H9 (cell line): ENCODE measurements at regions not wholly inside any gene's neighbourhood (a gene's known extent, or its start where the extent isn't known, plus 50 kb on each side); places are given as distances from the start of the nearest gene placed in this dataset.
A peak's percentile ranks its signal among the peaks of the same experiment; 100 is the strongest.

Experiments used
- DNase-seq: peaks from one replicate; pipeline ENCODE4 v3.0.0-alpha.2; 2017
- H2AFZ ChIP-seq: one replicate; pipeline ENCODE4 v1.6.1; 2013; ENCODE audit warnings: mild to moderate bottlenecking, low read length, control low read depth, moderate library complexity
- H2AK5ac ChIP-seq: 2 replicates; pipeline ENCODE4 v1.6.1; 2013; ENCODE audit warnings: low read length, control low read depth, mixed read lengths; ENCODE audit not compliant: insufficient read length
- H2BK120ac ChIP-seq: one replicate; pipeline ENCODE4 v1.6.1; 2013; ENCODE audit warnings: low read depth, mild to moderate bottlenecking, low read length, control low read depth, inconsistent platforms; ENCODE audit not compliant: poor library complexity, severe bottlenecking
- H2BK12ac ChIP-seq: 2 replicates; pipeline ENCODE4 v1.6.1; 2013; ENCODE audit warnings: low read length, control low read depth, mixed read lengths, low read depth; ENCODE audit not compliant: insufficient read length
- H2BK15ac ChIP-seq: 2 replicates; pipeline ENCODE4 v1.6.1; 2013; ENCODE audit warnings: low read depth, low read length, control low read depth
- H2BK20ac ChIP-seq: one replicate; pipeline ENCODE4 v1.6.1; 2013; ENCODE audit warnings: low read depth, mild to moderate bottlenecking, low read length, control low read depth, inconsistent platforms; ENCODE audit not compliant: poor library complexity, severe bottlenecking
- H2BK5ac ChIP-seq: 2 replicates; pipeline ENCODE4 v1.6.1; 2013; ENCODE audit warnings: low read length, control low read depth, mixed read lengths; ENCODE audit not compliant: insufficient read length
- H3K14ac ChIP-seq: 2 replicates; pipeline ENCODE4 v1.6.1; 2013; ENCODE audit warnings: low read length, control low read depth; ENCODE audit not compliant: insufficient read depth
- H3K18ac ChIP-seq: 2 replicates; pipeline ENCODE4 v1.6.1; 2013; ENCODE audit warnings: low read depth, mild to moderate bottlenecking, mixed read lengths, low read length, control low read depth; ENCODE audit not compliant: insufficient read length
- H3K23ac ChIP-seq: 2 replicates; pipeline ENCODE4 v1.6.1; 2013; ENCODE audit warnings: low read length, control low read depth, mixed read lengths, low read depth; ENCODE audit not compliant: insufficient read length
- H3K23me2 ChIP-seq: 2 replicates; pipeline ENCODE4 v1.6.1; 2013; ENCODE audit warnings: low read depth, mild to moderate bottlenecking, mixed read lengths, low read length, control low read depth; ENCODE audit not compliant: insufficient read length, poor library complexity, severe bottlenecking
- H3K27ac ChIP-seq: 2 replicates; pipeline ENCODE4 v1.5.1; 2013; ENCODE audit warnings: low read length, control low read depth, mixed read lengths, low read depth; ENCODE audit not compliant: insufficient read length
- H3K27me3 ChIP-seq: 2 replicates; pipeline ENCODE4 v1.6.1; 2013; ENCODE audit warnings: low read length, control low read depth, inconsistent platforms; ENCODE audit not compliant: insufficient read depth
- H3K4ac ChIP-seq: 2 replicates; pipeline ENCODE4 v1.6.1; 2013; ENCODE audit warnings: low read depth, mild to moderate bottlenecking, control low read depth, inconsistent platforms, low read length, moderate library complexity
- H3K4me1 ChIP-seq: 2 replicates; pipeline ENCODE4 v1.6.1; 2013; ENCODE audit warnings: low read length, control low read depth, inconsistent platforms; ENCODE audit not compliant: insufficient read depth
- H3K4me2 ChIP-seq: 2 replicates; pipeline ENCODE4 v1.6.1; 2013; ENCODE audit warnings: low read length, control low read depth, mixed read lengths; ENCODE audit not compliant: insufficient read length, insufficient read depth
- H3K56ac ChIP-seq: 2 replicates; pipeline ENCODE4 v1.6.1; 2013; ENCODE audit warnings: low read depth, mild to moderate bottlenecking, mixed read lengths, low read length, control low read depth; ENCODE audit not compliant: insufficient read length
- H3K79me1 ChIP-seq: 2 replicates; pipeline ENCODE4 v1.6.1; 2013; ENCODE audit warnings: low read depth, mild to moderate bottlenecking, moderate library complexity, low read length, control low read depth, inconsistent platforms; ENCODE audit not compliant: insufficient read depth, poor library complexity, severe bottlenecking
- H3K79me2 ChIP-seq: 2 replicates; pipeline ENCODE4 v1.6.1; 2013; ENCODE audit warnings: low read length, control low read depth, inconsistent platforms; ENCODE audit not compliant: insufficient read depth
- H3K9ac ChIP-seq: 2 replicates; pipeline ENCODE4 v1.6.1; 2013; ENCODE audit warnings: low read length, control low read depth, mixed read lengths; ENCODE audit not compliant: insufficient read length; ENCODE audit errors: extremely low read depth
- H3K9me3 ChIP-seq: one replicate; pipeline ENCODE4 v1.6.1; 2013; ENCODE audit warnings: low read depth, low read length, inconsistent platforms; ENCODE audit not compliant: control insufficient read depth
- H3T11ph ChIP-seq: one replicate; pipeline ENCODE4 v1.6.1; 2013; ENCODE audit warnings: mild to moderate bottlenecking, low read length, control low read depth, inconsistent platforms
- H4K20me1 ChIP-seq: one replicate; pipeline ENCODE4 v1.6.1; 2013; ENCODE audit not compliant: control insufficient read depth, insufficient read length, insufficient read depth
- H4K5ac ChIP-seq: 2 replicates; pipeline ENCODE4 v1.6.1; 2013; ENCODE audit warnings: low read depth, mild to moderate bottlenecking, mixed read lengths, low read length, control low read depth; ENCODE audit not compliant: insufficient read length
- H4K8ac ChIP-seq: replicated peaks from 2 replicates; pipeline ENCODE4 v1.6.1; 2013; ENCODE audit warnings: low read length, control low read depth, mixed read lengths, low read depth; ENCODE audit not compliant: insufficient read length
- H4K91ac ChIP-seq: 2 replicates; pipeline ENCODE4 v1.6.1; 2013; ENCODE audit warnings: low read depth, mild to moderate bottlenecking, moderate library complexity, mixed read lengths, low read length, control low read depth; ENCODE audit not compliant: insufficient read length
- H3K27ac Mint-ChIP-seq, 3 experiments: 2 replicates in 2 of 3; 3 replicates in 1 of 3; pipeline ENCODE4 v1.8.0; 2020 to 2021; ENCODE audit warnings: mixed read lengths in 3 of 3, mild to moderate bottlenecking in 1 of 3, moderate library complexity in 1 of 3
- H3K27me3 Mint-ChIP-seq: 2 replicates; pipeline ENCODE4 v1.8.0; 2021; ENCODE audit warnings: low read depth, mild to moderate bottlenecking, moderate library complexity, mixed read lengths
- H3K36me3 Mint-ChIP-seq, 3 experiments: 2 replicates in 2 of 3; 3 replicates in 1 of 3; pipeline ENCODE4 v1.8.0; 2020 to 2021; ENCODE audit warnings: low read depth in 3 of 3, mixed read lengths in 3 of 3; ENCODE audit not compliant: insufficient read depth in 1 of 3
- H3K4me1 Mint-ChIP-seq, 2 experiments: 2 replicates each; pipeline ENCODE4 v1.8.0; 2020; ENCODE audit warnings: mixed read lengths in 2 of 2
- H3K4me3 Mint-ChIP-seq, 2 experiments: 2 replicates in 1 of 2; 3 replicates in 1 of 2; pipeline ENCODE4 v1.8.0; 2020 to 2021; ENCODE audit warnings: mild to moderate bottlenecking in 2 of 2, mixed read lengths in 2 of 2, moderate library complexity in 1 of 2
- H3K9me3 Mint-ChIP-seq, 2 experiments: 2 replicates in 1 of 2; 3 replicates in 1 of 2; pipeline ENCODE4 v1.8.0; 2020; ENCODE audit warnings: mild to moderate bottlenecking in 2 of 2, mixed read lengths in 2 of 2, moderate library complexity in 1 of 2
- CTCF ChIP-seq: fragments of 200-600 bp; sonication (generic); conservative IDR thresholded peaks from 3 replicates; pipeline ENCODE4 v1.8.0; 2021; ENCODE audit warnings: antibody characterized with exemption, mild to moderate bottlenecking
- WGBS: extraction: QIAGEN DNeasy Blood & Tissue Kit; methylation state at CpG from one replicate; pipeline ENCODE4 v1.1.7; 2013; ENCODE audit warnings: missing lambda C conversion rate, low lambda C conversion rate, mixed read lengths; ENCODE audit not compliant: insufficient read length; ENCODE audit errors: extremely low coverage; 5-methylcytosine and 5-hydroxymethylcytosine counted together

- Histone ChIP-seq H3K23ac (no peak overlapping the region), H3K79me1 (no peaks in the 10 kb centered on the region), H3K18ac (no peak overlapping the region), H4K91ac (no peak overlapping the region), H3K56ac (no peak overlapping the region), H3K23me2 (no peaks in the 10 kb centered on the region), H4K20me1 (no peaks in the 10 kb centered on the region), H2BK12ac (no peak overlapping the region), H3K9ac (no peak overlapping the region), H3K27me3 (no peaks in the 10 kb centered on the region), H4K5ac (no peak overlapping the region), H3K4me1 (no peaks in the 10 kb centered on the region), H2AK5ac (no peak overlapping the region), H2AFZ (no peak overlapping the region), H3K14ac (no peak overlapping the region), H4K8ac (no peak overlapping the region), H3T11ph (no peak overlapping the region), H2BK5ac (no peak overlapping the region), H2BK120ac (no peak overlapping the region), H3K27ac (no peak overlapping the region), H2BK15ac (no peak overlapping the region), H3K4ac (no peak overlapping the region), H3K9me3 (no peaks in the 10 kb centered on the region), H3K79me2 (no peaks in the 10 kb centered on the region), H2BK20ac (no peak overlapping the region), H3K4me2 (no peak overlapping the region)
- no CpG with 5 or more reads among the region's 7 CpGs for WGBS
- H3K27me3 Mint-ChIP-seq: no peaks in the 10 kb centered on the region
- H3K36me3 Mint-ChIP-seq: peaks cover 0 to 13% (median 3%) of the 10 kb centered on the region in 3 experiments; a peak in 3 of 7 replicates
- peaks cover 5 to 8% of the 10 kb centered on the region in 2 experiments for H3K4me1 Mint-ChIP-seq
- peak; percentile 49; the same call in 2 of the 3 replicates for TF ChIP-seq CTCF
- H3K9me3 Mint-ChIP-seq: peaks cover 3% of the 10 kb centered on the region in 2 experiments; a peak in 3 of 5 replicates
- no peak for DNase-seq
- no peak overlapping the region for H3K4me3 Mint-ChIP-seq
- no peak overlapping the region for H3K27ac Mint-ChIP-seq
Measured at GRCh38 chr1:14149431-14149830, 449.1 kb upstream of the KAZN start.
